C4-2B (cell line): ENCODE measurements at regions not wholly inside any gene's neighbourhood (a gene's known extent, or its start where the extent isn't known, plus 50 kb on each side); places are given as distances from the start of the nearest gene placed in this dataset.

ENCODE experiments used
- CTCF ChIP-seq: fragments of 450-650 bp; conservative IDR thresholded peaks from 2 replicates; pipeline ENCODE4 v1.5.1; 2017; ENCODE audit warnings: mild to moderate bottlenecking
- ZFX ChIP-seq: fragments of 450-650 bp; IDR thresholded peaks from 2 replicates; pipeline ENCODE4 v1.6.1; 2017

- TF ChIP-seq CTCF (no peak), ZFX (no peak)
Observed at GRCh38 chr2:84223191-84223590, 235.9 kb downstream of the SUCLG1 start.
